ENCODE measurements at regions not wholly inside any gene's neighbourhood (a gene's known extent, or its start where the extent isn't known, plus 50 kb on each side); places are given as distances from the start of the nearest gene placed in this dataset.

DNA sequence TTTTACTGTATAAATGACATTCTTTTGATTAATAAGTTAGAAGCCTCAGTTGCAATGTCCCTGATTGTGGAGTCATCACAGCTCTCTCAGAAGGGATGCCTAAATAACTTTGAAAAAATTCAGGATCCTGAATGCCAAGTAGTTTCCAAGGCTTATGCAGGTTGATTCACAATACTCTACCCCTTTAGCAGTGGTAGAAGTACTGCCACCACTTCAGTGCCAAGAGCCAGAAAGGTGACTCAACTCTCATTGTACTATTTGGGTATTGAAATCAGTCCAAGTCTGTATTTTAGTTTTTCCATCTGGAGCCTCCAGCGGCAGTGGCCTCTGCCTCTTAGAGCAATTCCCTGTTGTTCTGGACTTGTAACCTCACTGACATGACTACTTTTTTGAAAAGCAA, 320.1 kb upstream of the NDST4 start:
- Histone ChIP-seq H3K79me2 (ENCODE audit: insufficient read depth) (no peaks in the 10 kb centered on the region), H3K4me1 (ENCODE audit: insufficient read depth) (no peaks in the 10 kb centered on the region), H3K9me2 (ENCODE audit: insufficient read depth) (no peaks in the 10 kb centered on the region), H4K20me1 (ENCODE audit: insufficient read depth) (no peaks in the 10 kb centered on the region), H3K9me3 (ENCODE audit: low read depth) (no peaks in the 10 kb centered on the region), H3K36me3 (ENCODE audit: low read depth) (no peaks in the 10 kb centered on the region), H3F3A (ENCODE audit: insufficient read depth) (no peaks in the 10 kb centered on the region), H3K9ac (no peak overlapping the region), H3K27me3 (replicated peaks; ENCODE audit: insufficient read depth) (no peaks in the 10 kb centered on the region), H3K27ac (no peak overlapping the region), H2AFZ (no peak overlapping the region), H3K4me3 (no peak overlapping the region), H3K4me2 (ENCODE audit: unreplicated experiment) (no peak overlapping the region)
- TF ChIP-seq EZH2 (IDR thresholded peaks at IDR 0.05; ENCODE audit: insufficient read depth, poor library complexity, severe bottlenecking) (no peak), EZH2phosphoT487 (IDR thresholded peaks at IDR 0.05; ENCODE audit: insufficient read depth, low read depth) (no peak)
- peak; percentile 25 for DNase-seq
- WGBS, 2 experiments (ENCODE audit: low coverage in 1 of 2, low lambda C conversion rate in 2 of 2, missing lambda C conversion rate in 2 of 2): 39 to 43% methylated on average over 1 of the region's 1 CpG
- in situ Hi-C loops (cut with MboI): no loop called here

DNA sequence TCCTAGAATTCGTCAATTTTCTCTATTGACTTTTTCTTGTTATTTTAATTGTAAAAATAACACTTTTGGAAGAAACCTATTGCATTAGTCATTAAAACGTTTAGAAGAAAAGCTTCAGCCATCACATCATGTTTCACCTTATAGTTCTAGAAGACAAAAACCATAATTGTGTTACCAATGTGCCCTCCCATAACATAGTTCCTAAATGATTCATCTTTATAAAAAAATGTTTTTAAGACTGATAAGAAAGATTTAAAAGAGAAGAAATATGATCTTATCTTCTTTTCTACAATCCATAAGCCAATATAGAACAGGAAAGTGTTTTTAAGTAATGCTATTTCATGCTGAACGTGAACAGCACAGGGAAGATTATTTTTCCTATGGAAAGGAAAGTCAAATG, 316.6 kb upstream of the NDST4 start:
- Histone ChIP-seq H3K36me3 (ENCODE audit: low read depth) (no peaks in the 10 kb centered on the region), H3K27me3 (replicated peaks; ENCODE audit: insufficient read depth) (no peaks in the 10 kb centered on the region), H3K27ac (no peak overlapping the region), H3K79me2 (ENCODE audit: insufficient read depth) (no peaks in the 10 kb centered on the region), H3K9me2 (ENCODE audit: insufficient read depth) (no peaks in the 10 kb centered on the region), H2AFZ (no peak overlapping the region), H3K4me2 (ENCODE audit: unreplicated experiment) (no peak overlapping the region), H3F3A (ENCODE audit: insufficient read depth) (no peaks in the 10 kb centered on the region), H3K9me3 (ENCODE audit: low read depth) (no peaks in the 10 kb centered on the region), H4K20me1 (ENCODE audit: insufficient read depth) (no peaks in the 10 kb centered on the region), H3K4me3 (no peak overlapping the region), H3K9ac (no peak overlapping the region), H3K4me1 (ENCODE audit: insufficient read depth) (no peaks in the 10 kb centered on the region)
- TF ChIP-seq EZH2 (IDR thresholded peaks at IDR 0.05; ENCODE audit: insufficient read depth, poor library complexity, severe bottlenecking) (no peak), EZH2phosphoT487 (IDR thresholded peaks at IDR 0.05; ENCODE audit: insufficient read depth, low read depth) (no peak)
- in situ Hi-C loops (cut with MboI): no loop called here
- DNase-seq: no peak
- 18 to 24% methylated on average over 3 of the region's 3 CpGs for WGBS, 2 experiments (ENCODE audit: low coverage in 1 of 2, low lambda C conversion rate in 2 of 2, missing lambda C conversion rate in 2 of 2)

DNA sequence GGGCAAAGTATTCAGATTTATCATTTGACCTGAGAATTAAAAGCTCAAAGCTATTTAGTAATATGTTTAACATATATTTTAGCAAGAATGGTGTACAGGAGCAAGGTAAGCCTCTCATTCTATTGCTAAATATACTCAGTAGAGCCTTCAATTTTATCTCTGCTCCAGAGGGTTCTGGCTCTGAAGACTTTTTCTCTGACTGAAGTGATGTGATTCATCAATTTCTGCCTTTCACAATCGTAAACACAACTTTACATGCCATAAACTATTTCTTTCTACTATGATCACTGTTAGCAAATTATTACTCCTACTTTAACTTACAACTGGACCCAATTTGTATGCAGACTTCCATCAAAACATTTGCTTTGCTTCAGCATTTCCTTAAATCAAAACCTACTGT, 315.0 kb upstream of the NDST4 start:
- H3K4me2 ChIP-seq (ENCODE audit: unreplicated experiment): no peak overlapping the region
- no peaks in the 10 kb centered on the region for H4K20me1 ChIP-seq (ENCODE audit: insufficient read depth)
- no peaks in the 10 kb centered on the region for H3K4me1 ChIP-seq (ENCODE audit: insufficient read depth)
- no peak overlapping the region for H3K27ac ChIP-seq
- no peak for TF ChIP-seq EZH2phosphoT487 (IDR thresholded peaks at IDR 0.05; ENCODE audit: insufficient read depth, low read depth)
- TF ChIP-seq EZH2 (IDR thresholded peaks at IDR 0.05; ENCODE audit: insufficient read depth, poor library complexity, severe bottlenecking): no peak
- no peaks in the 10 kb centered on the region for H3K36me3 ChIP-seq (ENCODE audit: low read depth)
- in situ Hi-C loops (cut with MboI): no loop called here
- H3K9me3 ChIP-seq (ENCODE audit: low read depth): no peaks in the 10 kb centered on the region
- no peaks in the 10 kb centered on the region for H3K79me2 ChIP-seq (ENCODE audit: insufficient read depth)
- no peaks in the 10 kb centered on the region for H3F3A ChIP-seq (ENCODE audit: insufficient read depth)
- 0 to 10% methylated on average over 1 of the region's 1 CpG for WGBS, 2 experiments (ENCODE audit: low coverage in 1 of 2, low lambda C conversion rate in 2 of 2, missing lambda C conversion rate in 2 of 2)
- H3K9ac ChIP-seq: no peak overlapping the region
- no peak overlapping the region for H2AFZ ChIP-seq
- H3K27me3 ChIP-seq (replicated peaks; ENCODE audit: insufficient read depth): no peaks in the 10 kb centered on the region
- no peak for DNase-seq
- H3K4me3 ChIP-seq: no peak overlapping the region
- H3K9me2 ChIP-seq (ENCODE audit: insufficient read depth): no peaks in the 10 kb centered on the region

DNA sequence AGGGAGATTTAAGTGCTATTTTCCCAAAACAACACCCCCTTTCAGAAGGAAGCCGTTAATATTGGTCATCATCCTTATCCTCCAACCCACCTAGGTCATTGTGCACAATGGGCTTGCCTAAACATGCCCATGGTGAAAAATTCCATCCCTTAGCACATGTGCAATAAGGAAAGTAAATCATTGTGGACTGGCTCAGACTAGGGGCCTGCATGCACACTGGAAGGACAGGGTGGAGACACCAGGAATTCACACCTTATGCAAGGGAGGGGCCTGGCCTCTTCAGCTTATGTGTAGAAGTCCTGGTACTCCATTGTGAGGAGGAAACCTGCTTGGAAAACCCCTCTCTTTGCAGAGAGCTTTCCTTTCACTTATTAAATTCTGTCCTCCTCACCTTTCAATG, 311.4 kb upstream of the NDST4 start:
- Histone ChIP-seq H3K4me1 (ENCODE audit: insufficient read depth) (no peaks in the 10 kb centered on the region), H3K36me3 (ENCODE audit: low read depth) (no peaks in the 10 kb centered on the region), H3K4me3 (no peak overlapping the region), H2AFZ (no peak overlapping the region), H3K79me2 (ENCODE audit: insufficient read depth) (no peaks in the 10 kb centered on the region), H3K27me3 (replicated peaks; ENCODE audit: insufficient read depth) (no peaks in the 10 kb centered on the region), H3K27ac (no peak overlapping the region), H4K20me1 (ENCODE audit: insufficient read depth) (no peaks in the 10 kb centered on the region), H3K9me2 (ENCODE audit: insufficient read depth) (no peaks in the 10 kb centered on the region), H3K4me2 (ENCODE audit: unreplicated experiment) (no peak overlapping the region), H3K9me3 (ENCODE audit: low read depth) (no peaks in the 10 kb centered on the region), H3F3A (ENCODE audit: insufficient read depth) (no peaks in the 10 kb centered on the region), H3K9ac (no peak overlapping the region)
- no peak for DNase-seq
- 25 to 40% methylated on average over 1 of the region's 1 CpG for WGBS, 2 experiments (ENCODE audit: low coverage in 1 of 2, low lambda C conversion rate in 2 of 2, missing lambda C conversion rate in 2 of 2)
- in situ Hi-C loops (cut with MboI): no loop called here
- no peak for TF ChIP-seq EZH2 (IDR thresholded peaks at IDR 0.05; ENCODE audit: insufficient read depth, poor library complexity, severe bottlenecking)
- TF ChIP-seq EZH2phosphoT487 (IDR thresholded peaks at IDR 0.05; ENCODE audit: insufficient read depth, low read depth): no peak

Measured in GM23248 (cell line).